Motor neuron (in vitro differentiated cells): ENCODE measurements at regions not wholly inside any gene's neighbourhood (a gene's known extent, or its start where the extent isn't known, plus 50 kb on each side); places are given as distances from the start of the nearest gene placed in this dataset.
A peak's percentile ranks its signal among the peaks of the same experiment; 100 is the strongest.

Experiments
- ATAC-seq, 8 experiments: fragments of 200-7000 bp; cut with Tn5 transposase; replicated peaks in 6 of 8; 2 replicates each; pipeline ENCODE4 v1.8.0; 2021; ENCODE audit warnings: mild to moderate bottlenecking in 8 of 8, moderate library complexity in 8 of 8
- H3K27ac ChIP-seq, 2 donors: fragments of 250-450 bp; sonication (Bioruptor Pico); 2 replicates each; pipeline ENCODE4 v1.9.0; 2021; ENCODE audit warnings: antibody characterized with exemption in 2 of 2, mild to moderate bottlenecking in 2 of 2, moderate library complexity in 1 of 2
- H3K4me1 ChIP-seq, 2 donors: fragments of 250-450 bp; sonication (Bioruptor Pico); replicated peaks in 1 of 2; 2 replicates each; pipeline ENCODE4 v1.6.1; 2021; ENCODE audit warnings: antibody characterized with exemption in 2 of 2, mild to moderate bottlenecking in 2 of 2, moderate library complexity in 1 of 2
- H3K4me3 ChIP-seq, 5 donors: fragments of 250-450 bp; sonication (Bioruptor Pico); 2 replicates each; pipeline ENCODE4 v1.9.0; 2021; ENCODE audit warnings: antibody characterized with exemption in 5 of 5, mild to moderate bottlenecking in 5 of 5, moderate library complexity in 4 of 5
- WGBS, 10 experiments: fragments of 450-650 bp; shearing (Covaris generic); methylation state at CpG; one replicate each; pipeline ENCODE4 v1.0.0; 2022; 5-methylcytosine and 5-hydroxymethylcytosine counted together
- in situ Hi-C, 9 experiments: fragments of 400-800 bp; cut with MboI; loops; one replicate each; pipeline ENCODE4 v1.15.0; 2021; ENCODE audit warnings: low sequenced_read_pairs in 9 of 9, low pct_unique_long_range_greater_than_20kb in 2 of 9; ENCODE audit not compliant: unreplicated experiment in 9 of 9

GRCh38 chr10:129136951-129137350 lies 330.1 kb upstream of the MGMT start:
- peaks cover 42 to 64% of the 10 kb centered on the region in 2 donors for H3K4me1 ChIP-seq
- in situ Hi-C loops = no loop called here
- no peak for ATAC-seq
- WGBS, 10 experiments = 64 to 100% (median 81%) methylated on average over 1 to 16 of the region's 19 CpGs; no CpG with 5 or more reads in 3 of the 10 experiments
- H3K4me3 ChIP-seq = no peak overlapping the region
- H3K27ac ChIP-seq = no peak overlapping the region

GRCh38 chr10:129140921-129141885 lies 325.8 kb upstream of the MGMT start:
- peak in 5 of 8 experiments; percentile 46 to 97 (median 93) for ATAC-seq
- peaks cover 28 to 53% of the 10 kb centered on the region in 2 donors for H3K4me1 ChIP-seq
- no peak overlapping the region for H3K27ac ChIP-seq
- no peak overlapping the region for H3K4me3 ChIP-seq
- 42 to 67% (median 59%) methylated on average over 1 to 18 of the region's 18 CpGs; no CpG with 5 or more reads in 1 of the 10 experiments for WGBS, 10 experiments
- in situ Hi-C loops = no loop called here

GRCh38 chr10:129151281-129151680 lies 315.8 kb upstream of the MGMT start:
- in situ Hi-C loops = no loop called here
- H3K4me3 ChIP-seq = no peak overlapping the region

GRCh38 chr10:129156406-129156805 lies 310.6 kb upstream of the MGMT start:
- no peak for ATAC-seq
- Histone ChIP-seq H3K4me3 (no peak overlapping the region), H3K4me1 (no peaks in the 10 kb centered on the region), H3K27ac (no peak overlapping the region)
- in situ Hi-C loops = no loop called here
- WGBS, 10 experiments = 20 to 100% (median 84%) methylated on average over 1 to 2 of the region's 2 CpGs; no CpG with 5 or more reads in 6 of the 10 experiments

More at GRCh38 chr10:129151281-129151680, 315.8 kb upstream of the MGMT start:
- no peaks in the 10 kb centered on the region for H3K4me1 ChIP-seq
- 0 to 83% (median 40%) methylated on average over 1 of the region's 1 CpG; no CpG with 5 or more reads in 6 of the 10 experiments for WGBS, 10 experiments
- no peak overlapping the region for H3K27ac ChIP-seq
- ATAC-seq = no peak

GRCh38 chr10:129157185-129157584 lies 309.9 kb upstream of the MGMT start:
- no peak for ATAC-seq
- Histone ChIP-seq H3K4me3 (no peak overlapping the region), H3K4me1 (no peaks in the 10 kb centered on the region), H3K27ac (no peak overlapping the region)
- in situ Hi-C loops = no loop called here
- WGBS, 10 experiments = 57 to 100% (median 87%) methylated on average over 2 to 5 of the region's 5 CpGs; no CpG with 5 or more reads in 3 of the 10 experiments

GRCh38 chr10:129161150-129161549 lies 305.9 kb upstream of the MGMT start:
- 0 to 60% (median 0%) methylated on average over 1 to 2 of the region's 2 CpGs; no CpG with 5 or more reads in 5 of the 10 experiments for WGBS, 10 experiments
- Histone ChIP-seq H3K4me3 (no peak overlapping the region), H3K27ac (no peak overlapping the region), H3K4me1 (peaks cover 0 to 8% of the 10 kb centered on the region in 2 donors)
- in situ Hi-C loops = no loop called here
- peak; percentile 78 to 100 (median 82) for ATAC-seq

- Histone ChIP-seq H3K27ac (no peak overlapping the region), H3K4me1 (peaks cover 3 to 8% of the 10 kb centered on the region in 2 donors), H3K4me3 (no peak overlapping the region)
- no peak for ATAC-seq
- in situ Hi-C loops = no loop called here
- 58 to 98% (median 88%) methylated on average over 2 to 7 of the region's 7 CpGs; no CpG with 5 or more reads in 2 of the 10 experiments for WGBS, 10 experiments
Observed at GRCh38 chr10:129163531-129163930, 303.5 kb upstream of the MGMT start.

- H3K27ac ChIP-seq = no peak overlapping the region
- in situ Hi-C loops = no loop called here
- no peak overlapping the region for H3K4me3 ChIP-seq
- ATAC-seq = no peak
- WGBS, 10 experiments = 20 to 81% (median 47%) methylated on average over 2 to 5 of the region's 5 CpGs; no CpG with 5 or more reads in 2 of the 10 experiments
- H3K4me1 ChIP-seq = peaks cover 6 to 8% of the 10 kb centered on the region in 2 donors
Observed at GRCh38 chr10:129165076-129165720, 301.8 kb upstream of the MGMT start.

GRCh38 chr10:129165770-129166169 lies 301.3 kb upstream of the MGMT start:
- Histone ChIP-seq H3K27ac (no peak overlapping the region), H3K4me1 (peaks cover 6 to 8% of the 10 kb centered on the region in 2 donors), H3K4me3 (no peak overlapping the region)
- ATAC-seq = no peak
- in situ Hi-C loops = no loop called here
- 0 to 100% (median 60%) methylated on average over 1 of the region's 1 CpG; no CpG with 5 or more reads in 5 of the 10 experiments for WGBS, 10 experiments

- peaks cover 6 to 8% of the 10 kb centered on the region in 2 donors for H3K4me1 ChIP-seq
Observed at GRCh38 chr10:129168660-129169059, 298.4 kb upstream of the MGMT start.

GRCh38 chr10:129169115-129169514 lies 297.9 kb upstream of the MGMT start:
- in situ Hi-C loops = no loop called here
- Histone ChIP-seq H3K27ac (no peak overlapping the region), H3K4me1 (peaks cover 6 to 8% of the 10 kb centered on the region in 2 donors), H3K4me3 (no peak overlapping the region)
- ATAC-seq = no peak
- 17 to 100% (median 59%) methylated on average over 1 to 5 of the region's 6 CpGs; no CpG with 5 or more reads in 1 of the 10 experiments for WGBS, 10 experiments

More at GRCh38 chr10:129168660-129169059, 298.4 kb upstream of the MGMT start:
- WGBS, 10 experiments = 34 to 89% (median 81%) methylated on average over 1 to 4 of the region's 4 CpGs; no CpG with 5 or more reads in 3 of the 10 experiments
- Histone ChIP-seq H3K27ac (no peak overlapping the region), H3K4me3 (no peak overlapping the region)
- no peak for ATAC-seq
- in situ Hi-C loops = no loop called here

GRCh38 chr10:129170812-129171211 lies 296.2 kb upstream of the MGMT start:
- ATAC-seq = no peak
- Histone ChIP-seq H3K27ac (no peak overlapping the region), H3K4me1 (peaks cover 0 to 6% of the 10 kb centered on the region in 2 donors), H3K4me3 (no peak overlapping the region)
- in situ Hi-C loops = no loop called here
- whole genome bisulfite sequencing, 10 experiments = 10 to 100% (median 66%) methylated on average over 1 to 3 of the region's 3 CpGs

GRCh38 chr10:129171812-129172211 lies 295.2 kb upstream of the MGMT start:
- H3K4me1 ChIP-seq = peaks cover 0 to 6% of the 10 kb centered on the region in 2 donors
- no peak for ATAC-seq
- in situ Hi-C loops = no loop called here
- 10 to 91% (median 72%) methylated on average over 1 to 3 of the region's 3 CpGs for WGBS, 10 experiments
- no peak overlapping the region for H3K4me3 ChIP-seq
- H3K27ac ChIP-seq = no peak overlapping the region
